Panc1 (cell line): ENCODE measurements at regions not wholly inside any gene's neighbourhood (a gene's known extent, or its start where the extent isn't known, plus 50 kb on each side); places are given as distances from the start of the nearest gene placed in this dataset.

ENCODE experiments used
- ATAC-seq: fragments of 200-7000 bp; cut with Tn5 transposase; 2 replicates; pipeline ENCODE4 v1.9.1; 2020; ENCODE audit warnings: mild to moderate bottlenecking, moderate library complexity
- BruUV-seq: library from RNA; stranded (reverse); fragments of 400-500 nt; replicated peaks from 2 replicates; lab custom pipeline; 2021; lab: Mats Ljungman, UMichigan
- CTCF ChIA-PET: fragments of 300-600 bp; sonication (Branson Sonifier 250); formaldehyde crosslinking; loops from one replicate; lab custom pipeline; 2022; ENCODE audit warnings: antibody characterized with exemption; lab: Charles Lee
- POLR2A ChIA-PET: fragments of 300-600 bp; sonication (Branson Sonifier 250); formaldehyde crosslinking; loops from one replicate; lab custom pipeline; 2022; ENCODE audit warnings: antibody characterized with exemption; lab: Charles Lee
- DNase-seq: peaks from one replicate; pipeline ENCODE4 v3.0.0-alpha.2; 2010; ENCODE audit warnings: low read depth, low spot score
- H3K27ac ChIP-seq: 2 replicates; pipeline ENCODE4 v1.5.1; 2011; ENCODE audit warnings: mild to moderate bottlenecking, low read length, inconsistent platforms
- H3K27me3 ChIP-seq: fragments of 200-500 bp; sonication (Bioruptor generic); 2 replicates; pipeline ENCODE4 v1.6.0; 2014; ENCODE audit warnings: low read length, inconsistent platforms; ENCODE audit not compliant: control insufficient read depth, insufficient read depth
- H3K36me3 ChIP-seq: fragments of 200-500 bp; sonication (Bioruptor generic); 2 replicates; pipeline ENCODE4 v1.5.1; 2014; ENCODE audit warnings: inconsistent platforms, mild to moderate bottlenecking, low read length, moderate library complexity; ENCODE audit not compliant: control insufficient read depth, insufficient read depth
- H3K4me1 ChIP-seq: 2 replicates; pipeline ENCODE4 v1.5.1; 2011; ENCODE audit warnings: inconsistent platforms, mild to moderate bottlenecking, low read length, moderate library complexity; ENCODE audit not compliant: control insufficient read depth, insufficient read depth
- H3K4me3 ChIP-seq, 2 experiments: 2 replicates each; pipeline ENCODE4 v1.5.1; 2011 to 2012; ENCODE audit warnings: low read depth in 2 of 2, low read length in 2 of 2, mild to moderate bottlenecking in 2 of 2, inconsistent platforms in 1 of 2, moderate library complexity in 1 of 2
- H3K9me3 ChIP-seq: fragments of 200-500 bp; sonication (Bioruptor generic); 2 replicates; pipeline ENCODE4 v1.5.1; 2014; ENCODE audit warnings: low read depth, mild to moderate bottlenecking, inconsistent platforms, low read length, moderate library complexity; ENCODE audit not compliant: control insufficient read depth, insufficient read depth
- POLR2AphosphoS5 ChIP-seq: IDR thresholded peaks from 2 replicates; pipeline ENCODE4 v1.6.1; 2012; ENCODE audit warnings: mild to moderate bottlenecking, low read depth, low read length, moderate library complexity
- SIN3A ChIP-seq: IDR thresholded peaks from 2 replicates; pipeline ENCODE4 v1.6.1; 2012; ENCODE audit warnings: low read depth, mild to moderate bottlenecking, low read length, moderate library complexity, borderline replicate concordance; ENCODE audit not compliant: insufficient read depth
- TCF7L2 ChIP-seq: IDR thresholded peaks from 2 replicates; pipeline ENCODE4 v1.6.1; 2011; ENCODE audit warnings: mild to moderate bottlenecking, low read depth, low read length, inconsistent platforms
- in situ Hi-C: cut with HindIII; loops from 2 replicates; pipeline ENCODE4 v1.10.0; 2016; ENCODE audit warnings: low sequenced_read_pairs, low pct_unique_long_range_greater_than_20kb
- intact Hi-C: fragments of 100-400 bp; cut with micrococcal nuclease; formaldehyde crosslinking; loops from one replicate; pipeline ENCODE4 v1.10.0; 2022; ENCODE audit not compliant: unreplicated experiment
- TF ChIP-seq, protein P1 (sequence below), 2 experiments: IDR thresholded peaks; 2 replicates each; pipeline ENCODE4 v1.6.1; 2011 to 2012; ENCODE audit warnings: low read depth in 2 of 2, control low read depth in 1 of 2, low read length in 1 of 2, mild to moderate bottlenecking in 1 of 2, moderate library complexity in 1 of 2; ENCODE audit not compliant: insufficient read depth in 1 of 2
- TF ChIP-seq, protein P2 (sequence below): fragments of 450-650 bp; IDR thresholded peaks from 2 replicates; pipeline ENCODE4 v1.5.1; 2017; ENCODE audit warnings: mild to moderate bottlenecking

DNA sequence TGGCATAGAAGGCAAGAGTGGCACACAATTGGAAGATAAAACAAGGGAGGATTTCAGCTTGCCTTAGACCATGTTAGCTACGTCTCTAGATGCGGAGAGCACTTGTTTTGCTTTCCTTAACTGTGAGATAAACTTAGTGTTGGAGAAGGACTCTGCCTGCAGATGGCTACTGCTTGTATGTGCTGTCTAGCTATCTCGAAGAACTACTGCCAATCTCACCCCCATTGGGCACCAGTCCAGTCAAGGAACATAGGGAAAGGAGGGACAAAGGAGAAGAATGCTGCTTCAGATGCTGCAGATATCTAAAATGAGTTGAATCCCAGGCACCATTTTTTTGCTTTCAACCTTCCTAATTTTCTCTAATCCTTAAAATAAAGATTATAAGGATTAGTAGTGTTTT lies 726.0 kb upstream of the ARGLU1 start:
- ATAC-seq (no peak), DNase-seq (no peak)
- BruUV-seq, result no TSS peak
- H3K27ac ChIP-seq, result no peak overlapping the region
- no peaks in the 10 kb centered on the region for H3K9me3 ChIP-seq
- no peaks in the 10 kb centered on the region for H3K27me3 ChIP-seq
- in situ Hi-C loops, result no loop called here
- H3K4me3 ChIP-seq, result no peak overlapping the region
- no peaks in the 10 kb centered on the region for H3K4me1 ChIP-seq
- TF ChIP-seq SIN3A, result no peak
- no peak for TF ChIP-seq TCF7L2
- TF ChIP-seq POLR2AphosphoS5, result no peak
- TF ChIP-seq, protein P1, sequence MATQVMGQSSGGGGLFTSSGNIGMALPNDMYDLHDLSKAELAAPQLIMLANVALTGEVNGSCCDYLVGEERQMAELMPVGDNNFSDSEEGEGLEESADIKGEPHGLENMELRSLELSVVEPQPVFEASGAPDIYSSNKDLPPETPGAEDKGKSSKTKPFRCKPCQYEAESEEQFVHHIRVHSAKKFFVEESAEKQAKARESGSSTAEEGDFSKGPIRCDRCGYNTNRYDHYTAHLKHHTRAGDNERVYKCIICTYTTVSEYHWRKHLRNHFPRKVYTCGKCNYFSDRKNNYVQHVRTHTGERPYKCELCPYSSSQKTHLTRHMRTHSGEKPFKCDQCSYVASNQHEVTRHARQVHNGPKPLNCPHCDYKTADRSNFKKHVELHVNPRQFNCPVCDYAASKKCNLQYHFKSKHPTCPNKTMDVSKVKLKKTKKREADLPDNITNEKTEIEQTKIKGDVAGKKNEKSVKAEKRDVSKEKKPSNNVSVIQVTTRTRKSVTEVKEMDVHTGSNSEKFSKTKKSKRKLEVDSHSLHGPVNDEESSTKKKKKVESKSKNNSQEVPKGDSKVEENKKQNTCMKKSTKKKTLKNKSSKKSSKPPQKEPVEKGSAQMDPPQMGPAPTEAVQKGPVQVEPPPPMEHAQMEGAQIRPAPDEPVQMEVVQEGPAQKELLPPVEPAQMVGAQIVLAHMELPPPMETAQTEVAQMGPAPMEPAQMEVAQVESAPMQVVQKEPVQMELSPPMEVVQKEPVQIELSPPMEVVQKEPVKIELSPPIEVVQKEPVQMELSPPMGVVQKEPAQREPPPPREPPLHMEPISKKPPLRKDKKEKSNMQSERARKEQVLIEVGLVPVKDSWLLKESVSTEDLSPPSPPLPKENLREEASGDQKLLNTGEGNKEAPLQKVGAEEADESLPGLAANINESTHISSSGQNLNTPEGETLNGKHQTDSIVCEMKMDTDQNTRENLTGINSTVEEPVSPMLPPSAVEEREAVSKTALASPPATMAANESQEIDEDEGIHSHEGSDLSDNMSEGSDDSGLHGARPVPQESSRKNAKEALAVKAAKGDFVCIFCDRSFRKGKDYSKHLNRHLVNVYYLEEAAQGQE (IDR thresholded peaks at IDR 0.05; ENCODE audit: insufficient read depth in 1 of 2, low read depth in 2 of 2, low read length in 1 of 2), result no peak
- TF ChIP-seq, protein P2, sequence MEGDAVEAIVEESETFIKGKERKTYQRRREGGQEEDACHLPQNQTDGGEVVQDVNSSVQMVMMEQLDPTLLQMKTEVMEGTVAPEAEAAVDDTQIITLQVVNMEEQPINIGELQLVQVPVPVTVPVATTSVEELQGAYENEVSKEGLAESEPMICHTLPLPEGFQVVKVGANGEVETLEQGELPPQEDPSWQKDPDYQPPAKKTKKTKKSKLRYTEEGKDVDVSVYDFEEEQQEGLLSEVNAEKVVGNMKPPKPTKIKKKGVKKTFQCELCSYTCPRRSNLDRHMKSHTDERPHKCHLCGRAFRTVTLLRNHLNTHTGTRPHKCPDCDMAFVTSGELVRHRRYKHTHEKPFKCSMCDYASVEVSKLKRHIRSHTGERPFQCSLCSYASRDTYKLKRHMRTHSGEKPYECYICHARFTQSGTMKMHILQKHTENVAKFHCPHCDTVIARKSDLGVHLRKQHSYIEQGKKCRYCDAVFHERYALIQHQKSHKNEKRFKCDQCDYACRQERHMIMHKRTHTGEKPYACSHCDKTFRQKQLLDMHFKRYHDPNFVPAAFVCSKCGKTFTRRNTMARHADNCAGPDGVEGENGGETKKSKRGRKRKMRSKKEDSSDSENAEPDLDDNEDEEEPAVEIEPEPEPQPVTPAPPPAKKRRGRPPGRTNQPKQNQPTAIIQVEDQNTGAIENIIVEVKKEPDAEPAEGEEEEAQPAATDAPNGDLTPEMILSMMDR, result no peak
- intact Hi-C loops, result no loop called here
- ChIA-PET CTCF (no interaction called here), POLR2A (no interaction called here)
- H3K36me3 ChIP-seq, result no peaks in the 10 kb centered on the region; the same call in 1 of the 2 replicates

DNA sequence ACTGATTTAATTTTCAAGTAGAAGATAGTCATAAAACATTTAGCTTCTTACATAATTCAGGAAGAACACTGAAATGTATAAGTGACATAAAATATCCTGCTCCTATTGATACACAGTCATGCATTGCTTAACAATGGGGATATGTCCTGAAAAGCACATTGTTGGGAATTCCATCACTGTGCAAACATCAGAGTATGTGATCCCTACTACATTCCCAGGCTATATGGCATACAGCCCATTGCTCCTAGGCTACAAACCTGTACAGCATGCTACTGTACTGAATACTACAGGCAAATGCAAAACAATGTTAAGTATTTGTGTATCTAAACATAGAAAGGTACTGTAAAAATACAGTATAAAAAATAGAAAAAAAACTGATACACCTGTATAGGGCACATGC lies 723.9 kb upstream of the ARGLU1 start:
- ChIA-PET CTCF (no interaction called here), POLR2A (no interaction called here)
- Histone ChIP-seq H3K9me3 (no peaks in the 10 kb centered on the region), H3K27ac (no peak overlapping the region), H3K27me3 (no peaks in the 10 kb centered on the region), H3K4me1 (no peaks in the 10 kb centered on the region), H3K36me3 (no peaks in the 10 kb centered on the region; the same call in 1 of the 2 replicates), H3K4me3 (no peak overlapping the region)
- BruUV-seq, result no TSS peak
- ATAC-seq (no peak), DNase-seq (no peak)
- intact Hi-C loops (no loop called here), in situ Hi-C loops (no loop called here)
- TF ChIP-seq POLR2AphosphoS5, result no peak
- TF ChIP-seq, protein P2, result no peak
- TF ChIP-seq SIN3A, result no peak
- TF ChIP-seq TCF7L2, result no peak
- TF ChIP-seq, protein P1 (IDR thresholded peaks at IDR 0.05; ENCODE audit: insufficient read depth in 1 of 2, low read depth in 2 of 2, low read length in 1 of 2), result no peak
